Fibroblast of skin of scalp (primary cell): ENCODE measurements at regions not wholly inside any gene's neighbourhood (a gene's known extent, or its start where the extent isn't known, plus 50 kb on each side); places are given as distances from the start of the nearest gene placed in this dataset.
A peak's percentile ranks its signal among the peaks of the same experiment; 100 is the strongest.
"Not testable (repeated sequence)": the region's sequence is repeated elsewhere in the genome, so short reads cannot be mapped to it uniquely, and the experiment has no call there.

Experiments used
- DNase-seq: peaks from one replicate; pipeline ENCODE4 v3.0.0-alpha.2; 2013

DNA sequence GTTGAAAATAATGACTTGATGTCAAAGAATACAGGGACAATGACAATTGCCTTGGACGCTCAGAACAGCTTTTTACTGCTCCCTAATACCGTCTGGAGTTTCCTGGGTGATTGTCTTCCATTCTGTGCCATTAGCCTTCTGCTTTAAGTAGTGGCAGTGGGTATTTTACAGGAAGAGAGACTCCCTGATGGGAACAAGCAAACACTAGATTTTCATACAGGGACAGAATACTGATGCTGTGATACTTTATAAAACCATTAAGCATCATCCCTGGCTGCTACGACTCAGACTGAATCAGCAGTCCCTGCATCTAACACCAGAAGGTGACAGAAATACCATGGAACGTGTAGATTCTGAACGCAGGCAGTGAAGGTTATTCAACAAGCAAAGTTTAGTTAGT is 635.4 kb upstream of the GOT2 start:
- no peak for DNase-seq

DNA sequence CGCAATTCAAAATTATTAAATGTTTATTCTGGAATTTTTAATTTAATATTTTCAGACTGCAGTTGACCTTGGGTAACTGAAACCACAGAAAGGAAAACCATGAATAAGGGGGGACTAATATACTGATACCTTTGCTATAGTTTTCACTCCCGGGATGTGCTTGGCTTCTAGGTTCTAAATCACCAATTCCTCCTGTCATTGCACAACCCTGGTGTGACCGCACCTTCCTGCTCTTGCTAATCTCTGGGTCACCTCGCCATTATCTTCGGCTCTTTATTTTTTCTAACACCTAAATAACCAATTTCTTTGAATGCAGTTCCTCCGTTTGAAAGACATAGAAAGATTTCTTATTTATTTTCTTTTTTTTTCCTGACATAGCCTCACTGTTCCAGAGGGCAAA is 634.5 kb upstream of the GOT2 start:
- no peak for DNase-seq

DNA sequence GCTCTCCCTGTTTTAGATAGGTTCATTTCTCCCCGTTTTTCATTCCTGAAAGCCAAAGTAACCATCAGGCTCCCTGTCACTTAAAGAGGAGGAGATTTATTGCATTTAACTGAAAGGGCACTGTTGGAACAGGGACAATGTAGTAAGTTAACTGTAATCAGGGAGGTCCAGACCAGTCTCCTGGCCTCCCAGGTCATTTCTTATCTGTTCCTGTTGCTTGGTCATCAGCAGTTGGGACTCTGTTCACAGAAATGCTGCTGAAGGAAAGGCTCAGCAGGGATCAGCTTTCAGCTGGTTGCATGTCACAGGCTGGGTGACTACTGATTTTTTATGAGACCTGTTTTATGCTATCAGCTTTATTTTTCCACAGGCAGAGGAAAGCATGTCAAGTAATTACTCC is 622.6 kb upstream of the GOT2 start:
- no peak for DNase-seq

DNA sequence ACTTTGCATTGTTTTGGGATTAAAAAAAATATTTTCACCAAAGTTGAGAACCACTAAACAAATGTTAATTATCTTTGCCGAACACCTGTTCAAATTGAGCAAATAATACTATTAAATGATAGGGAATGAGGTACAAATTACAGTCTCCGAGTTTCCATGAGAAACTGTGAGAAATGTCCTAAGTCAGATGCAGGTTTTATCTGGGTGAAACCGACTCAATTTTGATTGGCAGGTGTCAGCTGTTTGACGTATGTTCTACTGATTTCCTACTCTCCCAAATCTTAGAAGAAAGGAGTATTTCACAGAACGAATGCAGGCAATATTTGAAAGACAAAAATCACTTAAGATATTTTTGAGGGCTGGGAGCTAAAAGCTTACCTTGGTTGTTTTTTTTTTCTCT is 622.0 kb upstream of the GOT2 start:
- no peak for DNase-seq

DNA sequence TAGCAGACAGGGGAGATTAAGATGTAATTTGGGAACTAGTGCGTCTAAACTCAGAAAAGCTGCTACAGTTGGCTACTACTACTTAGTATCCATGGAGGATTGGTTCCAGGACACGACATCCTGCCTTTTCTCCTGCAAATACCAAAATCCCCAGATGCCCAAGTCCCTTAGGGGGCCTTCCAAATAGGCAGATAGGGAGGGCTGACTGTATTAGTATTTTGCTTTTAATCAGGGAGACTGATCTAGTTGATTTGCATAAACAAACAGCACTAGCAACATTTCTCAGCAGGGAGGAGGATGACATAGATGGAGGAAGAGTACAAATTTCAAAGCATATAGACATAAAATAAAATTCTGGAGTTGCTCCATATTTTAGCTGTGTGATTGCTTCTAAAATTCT is 621.6 kb upstream of the GOT2 start:
- DNase-seq = no peak

DNA sequence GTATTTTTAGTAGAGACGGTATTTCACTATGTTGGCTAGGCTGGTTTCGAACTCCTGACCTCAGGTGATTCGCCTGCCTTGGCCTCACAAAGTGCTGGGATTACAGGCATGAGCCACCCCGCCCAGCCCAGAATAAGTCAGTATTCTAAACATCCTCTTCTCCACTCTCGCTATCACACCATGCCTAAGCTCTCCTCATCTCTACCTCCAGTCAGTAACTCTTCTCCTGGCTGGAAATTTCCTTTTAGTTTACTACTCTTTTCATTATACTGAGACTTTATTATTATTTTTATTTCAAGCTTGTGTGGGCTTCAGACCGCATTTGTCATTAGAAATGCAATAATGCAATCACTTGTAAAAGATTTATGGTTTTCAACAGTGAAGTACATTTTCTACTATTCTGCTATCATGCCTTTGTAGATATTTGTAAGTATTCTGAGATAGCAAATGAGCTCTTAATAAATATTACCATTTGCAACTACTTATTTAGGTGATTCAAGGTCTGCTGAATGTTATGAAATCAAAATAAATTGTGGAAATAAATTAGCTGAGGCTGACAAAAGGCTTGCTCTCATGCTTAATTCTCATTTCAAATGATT is 617.3 kb upstream of the GOT2 start:
- no peak for DNase-seq

DNA sequence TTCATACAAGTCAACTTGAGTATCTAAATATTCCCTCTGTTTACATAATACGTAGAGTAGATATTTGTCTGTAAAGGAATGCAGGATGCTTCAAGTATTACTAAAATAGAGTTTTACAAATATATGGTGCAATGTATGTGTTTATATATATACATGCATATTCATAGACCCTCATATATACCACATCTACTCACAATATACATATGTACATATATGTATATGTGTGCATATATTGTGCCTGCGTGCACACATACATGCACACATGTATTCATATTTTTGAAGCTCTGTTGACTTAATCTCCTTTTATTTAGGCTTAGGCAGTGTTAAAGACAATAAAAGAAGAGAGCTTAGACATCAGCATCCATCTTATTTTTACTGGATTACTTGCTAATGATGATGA is 616.6 kb upstream of the GOT2 start:
- no peak for DNase-seq

DNA sequence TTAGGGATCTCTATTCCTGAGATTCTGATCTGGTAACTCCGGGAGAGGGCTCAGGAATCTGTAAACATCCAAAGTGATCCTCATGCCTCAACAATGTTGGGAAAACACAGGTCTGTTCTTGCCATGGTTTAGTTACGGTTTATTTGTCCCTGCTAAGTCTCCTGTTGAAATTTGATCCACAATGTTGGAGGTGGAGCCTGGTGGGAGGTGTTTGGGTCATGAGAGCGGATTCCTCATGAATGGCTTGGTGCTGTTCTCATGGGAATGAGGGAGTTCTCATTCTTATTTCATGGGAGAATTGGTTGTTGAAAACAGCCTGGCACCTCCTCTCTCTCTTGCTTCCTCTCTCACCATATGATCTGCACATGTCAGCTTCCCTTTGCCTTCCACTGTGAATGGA is 608.6 kb upstream of the GOT2 start:
- DNase-seq = no peak

DNA sequence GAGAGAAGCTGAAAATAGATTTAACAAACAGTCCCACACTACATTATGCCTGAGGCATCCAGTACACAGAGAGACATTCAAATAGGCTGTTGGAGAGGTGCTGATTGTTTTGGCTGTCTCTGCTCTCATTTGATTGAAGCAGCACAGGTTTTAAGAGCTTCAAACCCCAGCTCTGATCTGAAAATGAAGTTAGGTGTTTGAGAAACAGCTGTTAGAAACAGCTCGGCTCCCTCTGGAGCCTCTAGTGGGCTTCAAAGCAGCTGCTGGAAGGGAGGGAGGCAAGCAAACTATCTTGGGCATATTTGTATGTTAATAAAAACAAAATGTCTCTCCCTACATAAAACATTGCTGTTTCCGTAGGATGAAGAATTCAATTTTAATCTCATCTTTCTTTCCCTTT is 607.3 kb upstream of the GOT2 start:
- peak; percentile 11 for DNase-seq

DNA sequence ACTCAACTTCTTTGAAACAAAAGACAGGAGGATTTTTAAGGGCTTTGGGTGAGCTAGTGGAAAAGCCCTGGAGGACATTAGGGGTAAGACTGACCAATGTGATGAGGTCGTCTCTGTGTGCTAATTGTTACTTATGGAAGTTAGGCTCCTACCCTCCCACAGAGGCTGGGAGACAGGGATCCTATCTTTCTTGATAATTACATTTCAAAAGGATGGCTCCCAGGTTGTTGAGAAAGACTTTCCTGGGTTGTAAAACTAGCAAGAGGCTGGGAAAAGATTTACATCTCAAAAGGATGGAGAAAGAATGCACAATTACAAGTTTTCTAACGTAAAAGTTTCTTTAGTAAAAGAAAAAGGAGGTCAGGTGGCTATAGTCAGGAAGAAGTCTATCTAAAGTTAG is 605.8 kb upstream of the GOT2 start:
- DNase-seq = no peak

DNA sequence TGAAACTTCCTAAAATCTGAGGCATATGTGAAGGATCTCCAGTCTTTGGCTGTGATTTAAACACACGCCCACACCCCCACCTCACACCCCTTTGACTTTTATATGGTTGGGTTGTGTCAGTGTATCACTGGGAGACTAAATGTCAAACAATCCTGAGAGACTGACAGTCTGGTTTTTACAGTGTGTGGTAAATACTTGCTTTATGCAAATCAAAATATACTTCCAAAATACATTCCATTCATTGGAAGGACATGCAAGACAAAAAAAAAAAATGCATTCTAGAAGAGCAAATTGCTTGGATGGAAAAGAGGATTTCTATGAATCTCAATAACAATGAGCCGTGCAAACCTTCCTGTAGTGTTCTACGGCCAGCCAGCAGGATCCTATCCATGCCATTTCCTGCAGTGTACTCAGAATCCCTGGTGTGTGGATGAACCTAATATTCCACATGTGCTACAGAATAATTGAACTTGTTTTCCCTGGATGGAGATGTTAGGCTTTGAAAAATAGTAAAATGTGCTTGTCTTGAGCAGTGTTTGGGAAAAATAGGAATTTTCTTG is 602.1 kb upstream of the GOT2 start:
- DNase-seq = no peak

DNA sequence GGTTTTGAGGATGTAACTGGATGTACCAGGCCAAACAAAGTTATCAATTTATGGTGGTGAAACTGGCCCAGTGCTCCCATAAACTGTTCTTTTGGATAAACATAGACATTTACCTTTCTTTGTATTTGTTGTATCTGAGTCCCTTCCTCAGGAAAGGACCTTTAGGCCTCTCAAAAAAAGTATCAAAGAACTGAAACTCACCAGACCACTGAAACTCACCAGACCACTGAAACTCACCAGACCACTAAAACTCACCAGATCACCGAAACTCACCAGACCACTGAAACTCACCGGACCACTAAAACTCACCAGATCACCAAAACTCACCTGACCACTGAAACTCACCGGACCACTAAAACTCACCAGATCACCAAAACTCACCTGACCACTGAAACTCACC is 597.6 kb upstream of the GOT2 start:
- DNase-seq = not testable (repeated sequence)

DNA sequence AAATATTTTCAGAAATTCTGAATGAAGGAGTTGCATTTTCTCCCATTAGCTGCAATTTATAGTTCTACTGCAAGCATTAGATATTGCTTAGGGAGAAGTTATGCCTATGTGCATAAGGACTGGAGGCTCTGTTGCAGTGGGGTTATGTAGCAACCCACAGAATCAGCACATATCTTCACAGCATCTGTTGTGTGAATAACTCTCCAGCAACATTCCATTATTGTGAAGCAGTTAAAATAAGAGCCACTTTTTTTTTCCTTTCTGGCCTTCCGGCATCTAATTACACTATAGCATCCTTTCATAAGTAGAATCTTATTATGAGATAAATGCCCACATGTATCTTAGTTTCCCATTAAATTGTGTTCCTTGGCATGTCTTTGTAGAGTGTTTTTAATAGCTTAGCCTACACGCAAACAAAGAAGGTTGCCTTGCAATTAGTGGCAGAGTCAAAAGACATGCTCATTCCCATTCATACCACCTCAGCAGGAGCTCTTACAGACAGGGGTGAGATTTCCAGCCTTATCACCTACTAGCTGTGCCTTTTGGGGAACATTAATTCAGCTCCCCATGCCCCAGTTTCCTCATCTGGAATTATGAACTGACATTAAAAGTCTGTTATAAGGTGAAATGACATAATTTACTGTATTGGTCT is 596.0 kb upstream of the GOT2 start:
- peak; percentile 79 for DNase-seq

DNA sequence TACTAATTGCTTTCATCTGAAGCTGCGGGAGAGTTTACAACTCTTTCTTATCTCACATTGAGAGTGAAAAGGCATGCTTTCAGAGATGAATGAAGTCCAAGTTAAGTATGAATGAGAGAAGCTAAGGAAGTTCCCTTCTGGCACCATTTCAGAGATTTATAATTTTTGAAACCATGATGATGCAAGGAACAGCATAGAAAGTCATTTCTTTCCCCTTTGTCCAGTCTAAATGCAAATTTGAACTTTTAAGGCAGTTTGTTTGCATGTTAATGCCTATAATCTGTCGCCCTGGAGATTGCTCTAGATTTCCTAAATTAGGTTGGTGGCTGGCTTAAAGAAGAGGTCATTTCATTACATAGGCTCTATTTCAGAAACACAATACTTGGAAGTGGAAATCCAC is 594.8 kb upstream of the GOT2 start:
- DNase-seq = no peak

DNA sequence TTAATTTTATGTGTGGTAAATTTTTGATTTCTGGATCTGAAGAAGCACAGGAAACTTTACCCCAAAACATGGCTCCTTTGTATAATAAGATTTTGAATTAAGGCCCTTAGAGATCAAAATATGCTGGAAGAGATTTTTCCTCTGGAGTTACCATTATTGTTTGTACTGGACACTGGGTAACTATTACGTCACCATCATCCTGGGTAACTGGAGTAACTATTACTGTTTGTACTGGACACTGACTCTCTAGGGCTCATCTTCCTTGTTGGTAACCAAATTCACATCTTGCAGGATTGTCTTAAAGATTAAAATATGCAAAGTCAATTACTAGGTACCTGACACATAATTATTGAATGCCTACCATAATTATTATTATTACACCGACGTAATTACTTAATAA is 593.8 kb upstream of the GOT2 start:
- DNase-seq = no peak

DNA sequence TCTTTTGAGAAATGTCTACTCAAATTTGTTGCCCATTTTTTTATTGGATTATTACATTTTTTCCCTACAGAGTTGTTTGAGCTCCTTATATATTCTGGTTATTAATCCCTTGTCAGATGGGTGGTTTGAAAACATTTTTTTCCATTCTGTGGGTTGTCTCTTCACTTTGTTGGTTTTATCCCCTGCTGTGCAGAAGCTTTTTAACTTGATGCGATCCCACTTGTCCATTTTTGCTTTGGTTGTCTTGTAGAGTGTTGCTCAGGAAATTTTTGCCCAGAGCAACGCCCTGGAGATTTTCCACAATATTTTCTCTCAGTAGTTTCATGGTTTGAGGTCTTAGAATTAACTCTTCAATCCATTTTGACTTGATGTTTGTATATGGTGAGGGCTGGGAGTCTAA is 592.8 kb upstream of the GOT2 start:
- DNase-seq = peak; percentile 68

DNA sequence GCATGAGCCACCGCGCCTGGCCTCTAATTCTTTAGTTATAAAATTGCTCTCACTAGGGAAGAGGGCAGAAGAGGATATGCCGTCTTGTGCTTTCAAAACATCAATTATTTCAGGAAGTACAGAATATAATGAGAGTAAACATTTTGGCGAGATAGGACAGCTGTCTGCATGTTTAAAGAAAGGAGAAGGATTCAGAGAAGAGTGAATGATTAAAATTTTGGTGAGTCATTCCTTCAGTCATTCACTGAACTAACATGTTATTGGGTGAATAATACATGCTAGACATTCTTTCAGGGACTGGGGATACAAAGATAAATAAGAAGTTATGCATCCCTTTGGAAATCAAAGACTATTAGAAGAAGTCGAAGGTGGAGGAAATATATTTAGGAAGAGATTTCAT is 590.3 kb upstream of the GOT2 start:
- peak; percentile 73 for DNase-seq

DNA sequence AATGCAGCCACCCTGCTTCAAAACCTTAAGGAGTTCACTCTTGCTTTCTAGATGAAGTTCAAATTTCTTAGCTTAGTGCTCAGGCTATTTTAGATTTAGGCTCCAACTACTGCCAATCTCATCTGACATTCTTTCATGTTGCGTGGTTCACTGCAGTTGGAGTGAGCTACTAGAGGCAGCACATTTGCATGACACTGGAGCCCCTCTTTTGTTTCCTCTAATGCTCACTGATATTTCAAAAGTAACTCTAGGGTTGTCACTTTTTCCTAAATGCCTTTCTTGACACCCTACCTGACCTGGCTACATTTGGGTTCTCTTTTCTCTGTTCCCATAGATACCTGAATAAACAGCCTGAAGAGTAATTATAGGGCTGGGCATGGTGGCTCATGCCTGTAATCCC is 586.5 kb upstream of the GOT2 start:
- DNase-seq = no peak

DNA sequence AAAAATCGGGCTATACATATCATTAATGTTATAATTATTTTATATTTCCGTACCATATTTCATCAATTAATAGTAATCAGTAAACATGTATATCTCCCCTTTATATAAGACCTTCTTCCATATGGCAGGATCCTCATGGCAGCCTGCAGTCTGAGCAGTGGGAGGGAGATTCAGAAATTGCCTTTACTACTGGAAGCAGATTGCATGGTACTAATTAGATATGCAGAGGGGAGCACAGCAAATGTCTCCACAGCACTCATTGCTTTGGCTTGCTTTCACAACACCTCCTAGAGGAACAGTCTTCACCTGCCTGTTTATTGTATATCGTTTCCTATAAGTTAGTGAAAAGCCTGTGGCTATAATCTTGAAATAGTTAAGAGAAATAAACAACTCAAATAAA is 585.8 kb upstream of the GOT2 start:
- no peak for DNase-seq

DNA sequence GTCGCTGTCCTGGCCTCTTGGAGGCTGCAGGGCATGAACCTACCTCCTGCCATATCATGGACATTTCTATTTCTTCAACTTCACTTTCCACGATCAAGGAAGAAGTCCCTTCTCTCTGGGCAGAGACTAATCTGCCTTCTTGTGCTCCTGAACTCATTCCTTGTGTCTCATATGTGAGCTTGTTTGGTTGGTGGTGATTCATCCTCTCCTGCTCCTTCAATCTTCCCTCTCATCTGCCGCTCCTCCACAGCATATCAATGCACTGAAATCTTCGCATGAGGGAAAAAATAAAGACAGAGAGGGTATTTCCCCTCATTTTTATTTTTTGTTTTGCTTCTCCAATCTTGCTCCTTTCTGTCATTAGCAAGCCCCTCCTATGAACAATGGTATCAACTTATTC is 571.7 kb upstream of the GOT2 start:
- DNase-seq = no peak

DNA sequence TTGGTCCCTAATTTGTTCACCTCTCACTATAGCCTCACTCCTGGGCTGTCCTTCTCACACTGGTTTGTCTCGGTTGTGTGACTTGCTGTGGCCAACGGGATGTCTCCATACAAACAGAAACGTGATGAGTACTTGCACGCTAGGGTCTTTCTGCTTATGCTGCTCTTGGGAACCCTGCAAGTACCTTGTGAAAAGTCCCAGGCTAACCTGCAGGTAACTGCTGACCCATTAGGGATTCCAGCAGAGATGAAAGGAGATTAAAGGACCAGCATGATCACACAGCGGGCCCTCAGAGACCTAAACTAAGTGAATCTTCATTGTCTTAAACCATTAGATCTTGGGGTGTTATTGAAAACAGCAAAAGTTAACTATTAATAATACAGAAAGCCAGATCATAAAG is 562.8 kb upstream of the GOT2 start:
- no peak for DNase-seq

DNA sequence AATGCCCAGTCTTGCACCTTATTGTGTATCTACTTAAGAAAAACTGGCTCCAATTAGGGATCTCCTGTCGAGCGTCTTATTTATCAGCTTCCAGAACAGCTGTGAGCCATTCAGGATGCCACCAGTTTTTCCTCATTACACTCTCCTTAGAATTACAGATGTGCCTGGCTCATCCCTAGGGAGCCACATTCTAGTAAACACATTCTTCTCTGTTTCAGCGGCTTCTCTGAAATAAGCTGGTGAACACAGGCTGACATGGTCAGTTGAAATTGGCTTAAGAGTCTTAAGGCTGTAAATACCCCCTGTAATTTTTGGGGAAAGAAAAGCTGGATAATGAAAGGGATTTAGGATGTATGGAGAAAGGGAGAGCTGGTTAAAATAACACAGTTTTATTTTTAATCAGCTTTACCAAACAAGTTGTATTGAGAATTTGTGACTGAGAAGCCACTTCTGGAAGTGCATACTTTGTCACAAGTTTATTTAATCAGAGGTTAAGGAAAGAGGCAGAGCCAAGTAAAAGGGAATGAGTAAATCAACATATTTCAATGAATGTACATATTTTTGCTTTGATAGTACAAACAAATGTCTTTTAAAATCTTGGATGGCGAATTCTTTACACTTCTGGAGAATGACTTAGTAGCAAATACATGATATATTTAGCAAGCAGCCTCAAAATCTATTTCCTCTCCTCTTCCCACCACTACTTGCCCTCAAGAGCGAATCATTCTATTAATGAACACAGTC is 562.0 kb upstream of the GOT2 start:
- DNase-seq = peak; percentile 50

DNA sequence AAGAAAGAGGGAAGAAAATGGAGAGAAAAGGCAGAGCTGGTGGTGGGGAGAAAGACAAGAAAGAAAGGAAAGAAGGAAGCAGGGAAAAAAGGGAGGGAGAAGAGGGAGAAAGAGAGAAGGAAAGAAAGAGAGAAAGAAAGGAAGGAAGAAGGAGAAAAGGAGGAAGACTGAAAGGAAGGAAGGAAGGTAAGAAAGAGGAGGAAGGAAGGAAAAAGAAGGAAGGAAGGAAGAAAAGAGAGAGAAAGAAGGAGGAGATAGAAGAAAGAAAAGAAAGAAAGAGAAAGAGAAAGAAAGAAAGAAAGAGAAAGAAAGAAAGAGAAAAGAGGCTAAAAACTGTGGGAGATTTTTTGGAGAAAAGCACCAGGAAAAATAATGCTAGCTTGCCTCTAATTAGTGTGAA is 561.4 kb upstream of the GOT2 start:
- no peak for DNase-seq

DNA sequence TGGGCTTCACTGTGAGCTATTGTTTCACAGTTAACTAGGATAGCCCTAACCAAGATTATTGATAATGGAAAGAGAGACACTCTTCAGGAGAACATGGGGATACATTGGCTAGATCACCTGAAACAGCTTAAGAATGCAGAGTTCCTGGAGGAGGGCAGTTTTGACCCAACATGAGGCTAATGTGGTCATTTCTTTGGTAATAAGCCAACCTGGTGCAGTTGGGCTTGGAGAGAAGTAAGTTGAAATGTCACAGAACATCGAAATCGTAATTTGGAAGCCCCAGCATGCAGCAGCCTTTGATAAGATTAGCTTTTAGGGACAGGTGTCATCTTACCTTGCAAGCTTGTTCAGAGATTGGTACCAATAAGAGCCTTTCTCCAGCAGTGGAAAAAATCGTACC is 556.6 kb upstream of the GOT2 start:
- DNase-seq = no peak
